GM12872 (cell line): ENCODE measurements at regions not wholly inside any gene's neighbourhood (a gene's known extent, or its start where the extent isn't known, plus 50 kb on each side); places are given as distances from the start of the nearest gene placed in this dataset.

Source experiments
- TF ChIP-seq, protein P1 (sequence below): IDR thresholded peaks from 3 replicates; pipeline ENCODE4 v1.5.1; 2011; ENCODE audit warnings: low read depth, mild to moderate bottlenecking, low read length, moderate library complexity; ENCODE audit not compliant: insufficient read depth

DNA sequence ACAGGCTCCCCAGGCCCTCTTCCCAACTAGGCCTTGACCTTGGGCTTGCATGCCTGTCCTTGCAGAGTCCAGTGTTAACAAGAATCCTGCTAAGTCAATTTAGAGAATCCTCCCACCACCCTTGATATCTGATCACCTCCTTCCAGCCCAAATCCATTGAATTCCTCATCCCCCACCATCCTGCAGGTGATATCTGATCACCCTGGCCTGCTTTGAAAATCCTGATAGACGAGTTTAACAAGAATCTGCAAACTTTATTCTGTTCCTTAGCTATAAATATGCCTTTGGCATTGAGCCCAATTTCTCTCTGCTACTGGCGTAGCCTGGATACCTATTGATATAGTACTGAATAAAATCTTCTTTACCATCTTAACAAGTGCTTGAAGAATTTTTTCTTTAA, 125.5 kb downstream of the DIRAS2 start:
- TF ChIP-seq, protein P1, sequence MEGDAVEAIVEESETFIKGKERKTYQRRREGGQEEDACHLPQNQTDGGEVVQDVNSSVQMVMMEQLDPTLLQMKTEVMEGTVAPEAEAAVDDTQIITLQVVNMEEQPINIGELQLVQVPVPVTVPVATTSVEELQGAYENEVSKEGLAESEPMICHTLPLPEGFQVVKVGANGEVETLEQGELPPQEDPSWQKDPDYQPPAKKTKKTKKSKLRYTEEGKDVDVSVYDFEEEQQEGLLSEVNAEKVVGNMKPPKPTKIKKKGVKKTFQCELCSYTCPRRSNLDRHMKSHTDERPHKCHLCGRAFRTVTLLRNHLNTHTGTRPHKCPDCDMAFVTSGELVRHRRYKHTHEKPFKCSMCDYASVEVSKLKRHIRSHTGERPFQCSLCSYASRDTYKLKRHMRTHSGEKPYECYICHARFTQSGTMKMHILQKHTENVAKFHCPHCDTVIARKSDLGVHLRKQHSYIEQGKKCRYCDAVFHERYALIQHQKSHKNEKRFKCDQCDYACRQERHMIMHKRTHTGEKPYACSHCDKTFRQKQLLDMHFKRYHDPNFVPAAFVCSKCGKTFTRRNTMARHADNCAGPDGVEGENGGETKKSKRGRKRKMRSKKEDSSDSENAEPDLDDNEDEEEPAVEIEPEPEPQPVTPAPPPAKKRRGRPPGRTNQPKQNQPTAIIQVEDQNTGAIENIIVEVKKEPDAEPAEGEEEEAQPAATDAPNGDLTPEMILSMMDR: no peak

DNA sequence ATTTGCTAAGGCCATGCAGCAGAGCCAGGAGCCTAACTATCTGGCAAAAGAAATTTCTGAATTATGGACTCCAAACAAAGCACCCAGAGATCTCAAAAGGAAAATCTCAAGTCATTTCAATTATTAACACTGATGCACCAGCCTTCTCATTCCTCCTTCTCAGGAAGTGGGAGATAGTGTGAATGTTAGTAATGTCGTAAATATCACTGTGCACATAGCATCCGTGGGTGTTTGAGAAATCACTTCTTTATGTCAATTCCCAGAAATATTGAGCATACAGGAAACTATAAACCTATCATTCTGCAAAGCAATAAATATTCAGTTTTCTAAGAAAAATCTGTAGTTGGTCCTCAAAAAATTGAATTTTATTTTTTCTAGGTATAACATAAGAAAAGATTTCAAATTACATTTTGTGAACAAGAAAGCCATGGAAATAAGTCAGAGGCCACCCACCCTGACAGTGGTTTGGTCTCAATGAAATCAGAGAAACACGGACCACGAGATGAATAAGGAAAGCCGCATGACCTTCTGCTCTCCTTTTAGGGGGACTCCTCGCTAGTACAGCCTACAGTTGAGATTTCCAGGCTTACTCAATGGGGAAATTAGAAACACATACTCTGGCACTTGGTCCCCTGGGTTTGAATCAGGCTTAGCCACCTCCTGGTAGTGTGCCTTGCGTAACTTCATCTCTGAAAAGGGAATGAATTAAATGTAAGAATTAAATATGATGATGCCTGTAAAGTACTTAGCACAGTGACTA, 120.6 kb downstream of the DIRAS2 start:
- TF ChIP-seq, protein P1: no peak

DNA sequence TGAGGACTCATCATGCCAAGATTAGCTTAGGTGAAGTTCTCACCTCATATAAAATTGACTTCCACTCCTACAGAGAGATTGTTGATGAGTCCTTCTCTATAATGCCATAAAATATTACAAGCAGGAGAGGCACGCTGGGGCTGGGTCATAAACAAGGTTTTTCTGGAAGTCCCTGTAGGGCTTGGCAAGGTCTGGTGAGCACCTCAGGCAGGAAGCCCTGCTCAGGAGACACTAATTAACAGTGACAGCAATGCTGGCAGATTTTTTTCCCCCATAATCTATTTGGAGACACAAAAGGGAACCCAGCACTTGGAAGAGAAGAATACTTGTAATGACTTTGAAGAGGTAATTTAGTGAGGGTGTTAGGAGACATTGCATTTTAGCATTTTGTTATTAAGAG, 118.7 kb downstream of the DIRAS2 start:
- TF ChIP-seq, protein P1: no peak

DNA sequence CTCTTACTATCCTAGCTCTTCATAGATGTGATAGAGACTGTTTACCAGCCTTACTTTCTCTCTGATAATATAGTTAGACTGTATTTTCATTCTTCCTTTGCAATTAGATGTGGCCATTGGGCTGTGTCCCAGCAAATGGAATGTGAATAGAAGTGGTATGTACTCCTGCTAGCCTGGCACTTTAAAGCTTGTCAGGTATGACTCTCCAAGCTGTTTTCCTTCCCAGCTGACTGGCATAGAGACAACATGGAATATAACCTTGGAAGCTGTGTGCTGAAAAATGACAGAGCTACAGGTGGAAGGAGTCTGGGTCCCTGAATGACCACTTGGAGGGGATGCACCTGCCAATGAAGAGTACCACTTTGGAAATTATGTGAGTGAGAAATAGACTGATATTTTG, 116.2 kb downstream of the DIRAS2 start:
- TF ChIP-seq, protein P1: no peak

DNA sequence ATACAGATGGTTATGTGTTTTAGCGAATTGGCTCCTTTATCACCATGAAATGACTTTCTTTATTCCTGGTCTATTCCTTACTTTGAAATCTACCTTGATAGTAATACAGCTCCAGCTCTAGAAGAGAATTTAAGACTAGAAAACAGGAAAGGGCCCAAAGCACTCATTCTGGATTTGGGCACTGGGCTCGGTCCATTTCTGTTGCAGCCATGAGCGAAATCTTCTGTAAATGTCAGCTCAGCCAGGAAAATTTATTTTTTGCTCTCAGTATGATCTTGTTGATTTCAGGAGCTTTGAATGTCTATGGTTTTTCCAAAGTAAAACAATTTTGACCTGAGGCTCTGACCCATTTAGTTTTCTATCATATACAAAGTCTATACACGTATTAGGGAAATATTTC, 104.1 kb downstream of the DIRAS2 start:
- TF ChIP-seq, protein P1: no peak

DNA sequence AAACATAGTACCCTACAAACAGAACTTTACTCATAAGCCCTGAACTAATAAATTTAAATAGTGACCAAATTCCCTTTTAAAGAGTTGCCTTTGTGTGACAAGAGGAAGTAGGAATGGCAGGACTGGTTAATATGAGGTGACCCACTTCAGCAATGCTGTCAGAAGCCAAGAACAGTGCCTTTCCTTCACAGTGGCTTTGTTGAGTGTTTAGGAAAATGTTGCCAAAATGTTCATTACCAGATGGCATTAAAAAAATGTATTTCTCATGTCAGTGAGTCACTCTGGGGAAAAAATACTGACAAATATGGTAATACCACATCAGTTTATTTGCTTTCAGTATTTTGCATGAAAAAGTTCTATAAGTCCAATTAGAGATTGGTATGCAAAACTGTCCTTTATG, 103.3 kb downstream of the DIRAS2 start:
- TF ChIP-seq, protein P1: no peak

DNA sequence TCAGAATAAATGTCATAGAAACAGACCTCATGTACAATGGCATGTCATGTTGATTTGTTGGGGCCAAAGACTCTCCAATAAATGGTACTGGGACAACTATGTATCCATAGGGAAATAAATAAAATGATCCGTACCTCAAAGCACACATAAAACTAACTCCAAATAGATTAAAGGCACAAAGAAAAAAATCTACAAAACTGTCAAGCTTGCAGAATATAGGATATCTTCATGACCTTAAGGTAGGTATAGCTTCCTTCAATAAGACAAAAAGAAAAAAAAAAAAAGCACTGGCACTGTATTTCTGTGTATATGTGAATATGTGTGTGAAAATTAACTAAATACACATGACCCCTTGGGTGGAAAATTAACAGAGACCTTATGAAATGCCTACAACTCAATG, 101.9 kb downstream of the DIRAS2 start:
- TF ChIP-seq, protein P1: no peak
